ENCODE measurements at regions not wholly inside any gene's neighbourhood (a gene's known extent, or its start where the extent isn't known, plus 50 kb on each side); places are given as distances from the start of the nearest gene placed in this dataset.

- TF ChIP-seq, protein P1, sequence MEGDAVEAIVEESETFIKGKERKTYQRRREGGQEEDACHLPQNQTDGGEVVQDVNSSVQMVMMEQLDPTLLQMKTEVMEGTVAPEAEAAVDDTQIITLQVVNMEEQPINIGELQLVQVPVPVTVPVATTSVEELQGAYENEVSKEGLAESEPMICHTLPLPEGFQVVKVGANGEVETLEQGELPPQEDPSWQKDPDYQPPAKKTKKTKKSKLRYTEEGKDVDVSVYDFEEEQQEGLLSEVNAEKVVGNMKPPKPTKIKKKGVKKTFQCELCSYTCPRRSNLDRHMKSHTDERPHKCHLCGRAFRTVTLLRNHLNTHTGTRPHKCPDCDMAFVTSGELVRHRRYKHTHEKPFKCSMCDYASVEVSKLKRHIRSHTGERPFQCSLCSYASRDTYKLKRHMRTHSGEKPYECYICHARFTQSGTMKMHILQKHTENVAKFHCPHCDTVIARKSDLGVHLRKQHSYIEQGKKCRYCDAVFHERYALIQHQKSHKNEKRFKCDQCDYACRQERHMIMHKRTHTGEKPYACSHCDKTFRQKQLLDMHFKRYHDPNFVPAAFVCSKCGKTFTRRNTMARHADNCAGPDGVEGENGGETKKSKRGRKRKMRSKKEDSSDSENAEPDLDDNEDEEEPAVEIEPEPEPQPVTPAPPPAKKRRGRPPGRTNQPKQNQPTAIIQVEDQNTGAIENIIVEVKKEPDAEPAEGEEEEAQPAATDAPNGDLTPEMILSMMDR (optimal IDR thresholded peaks at IDR 0.05 in 1 of 3, IDR thresholded peaks at IDR 0.05 in 1 of 3, conservative IDR thresholded peaks at IDR 0.05 in 1 of 3; ENCODE audit: extremely low read depth in 1 of 3, insufficient read depth in 2 of 3, low read length in 3 of 3), result no peak
- no peak for TF ChIP-seq EZH2 (IDR thresholded peaks at IDR 0.05; ENCODE audit: low read length)
- Histone ChIP-seq H3K9ac (ENCODE audit: control insufficient read depth, extremely low read depth, insufficient read depth, low read length) (no peak overlapping the region), H3K9me3 (ENCODE audit: control insufficient read depth, low read depth, low read length) (no peaks in the 10 kb centered on the region), H3K4me3 (ENCODE audit: control insufficient read depth in 2 of 3, extremely low read depth in 1 of 3, insufficient read depth in 2 of 3, low read depth in 1 of 3, low read length in 3 of 3) (no peak overlapping the region), H3K36me3 (ENCODE audit: control insufficient read depth in 2 of 2, extremely low read depth in 1 of 2, insufficient read depth in 2 of 2, low read length in 2 of 2) (no peaks in the 10 kb centered on the region), H2AFZ (ENCODE audit: control insufficient read depth, low read length) (no peak overlapping the region), H3K79me2 (ENCODE audit: control insufficient read depth, insufficient read depth, low read length) (no peaks in the 10 kb centered on the region), H3K9me1 (ENCODE audit: control insufficient read depth, extremely low read depth, insufficient read depth, low read length) (no peaks in the 10 kb centered on the region), H3K4me2 (ENCODE audit: control insufficient read depth, extremely low read depth, insufficient read depth, low read depth, low read length) (no peak overlapping the region), H3K27ac (ENCODE audit: control insufficient read depth, insufficient read depth, low read length) (no peak overlapping the region), H4K20me1 (ENCODE audit: control insufficient read depth, extremely low read depth, insufficient read depth, low read length) (no peaks in the 10 kb centered on the region), H3K4me1 (ENCODE audit: control insufficient read depth, extremely low read depth, insufficient read depth, low read length) (no peaks in the 10 kb centered on the region), H3K27me3 (ENCODE audit: control insufficient read depth, extremely low read depth, insufficient read depth, low read length) (no peaks in the 10 kb centered on the region)
- dilution Hi-C loops (cut with MboI; ENCODE audit: extremely low pct_ligation_motif_present, low sequenced_read_pairs), result no loop called here
- no peak for FAIRE-seq
- DNase-seq (ENCODE audit: low read depth, low spot score), result no peak
These were observed 175.6 kb downstream of the MACROH2A1 start for GRCh38 chr5:135223404-135223803.

- H3K4me2 ChIP-seq (ENCODE audit: control insufficient read depth, extremely low read depth, insufficient read depth, low read depth, low read length), result no peak overlapping the region
- no peak overlapping the region for H3K9ac ChIP-seq (ENCODE audit: control insufficient read depth, extremely low read depth, insufficient read depth, low read length)
- H3K9me3 ChIP-seq (ENCODE audit: control insufficient read depth, low read depth, low read length), result no peaks in the 10 kb centered on the region
- no peak overlapping the region for H3K4me3 ChIP-seq (ENCODE audit: control insufficient read depth in 2 of 3, extremely low read depth in 1 of 3, insufficient read depth in 2 of 3, low read depth in 1 of 3, low read length in 3 of 3)
- H3K36me3 ChIP-seq (ENCODE audit: control insufficient read depth in 2 of 2, extremely low read depth in 1 of 2, insufficient read depth in 2 of 2, low read length in 2 of 2), result no peaks in the 10 kb centered on the region
- no peak for FAIRE-seq
- no peak for DNase-seq (ENCODE audit: low read depth, low spot score)
- H3K4me1 ChIP-seq (ENCODE audit: control insufficient read depth, extremely low read depth, insufficient read depth, low read length), result no peaks in the 10 kb centered on the region
- no peaks in the 10 kb centered on the region for H3K79me2 ChIP-seq (ENCODE audit: control insufficient read depth, insufficient read depth, low read length)
- no peak overlapping the region for H3K27ac ChIP-seq (ENCODE audit: control insufficient read depth, insufficient read depth, low read length)
- TF ChIP-seq EZH2 (IDR thresholded peaks at IDR 0.05; ENCODE audit: low read length), result no peak
- TF ChIP-seq, protein P1 (optimal IDR thresholded peaks at IDR 0.05 in 1 of 3, IDR thresholded peaks at IDR 0.05 in 1 of 3, conservative IDR thresholded peaks at IDR 0.05 in 1 of 3; ENCODE audit: extremely low read depth in 1 of 3, insufficient read depth in 2 of 3, low read length in 3 of 3), result no peak
- no peak overlapping the region for H2AFZ ChIP-seq (ENCODE audit: control insufficient read depth, low read length)
- H4K20me1 ChIP-seq (ENCODE audit: control insufficient read depth, extremely low read depth, insufficient read depth, low read length), result no peaks in the 10 kb centered on the region
- no peaks in the 10 kb centered on the region for H3K9me1 ChIP-seq (ENCODE audit: control insufficient read depth, extremely low read depth, insufficient read depth, low read length)
- H3K27me3 ChIP-seq (ENCODE audit: control insufficient read depth, extremely low read depth, insufficient read depth, low read length), result peaks cover 1% of the 10 kb centered on the region
- dilution Hi-C loops (cut with MboI; ENCODE audit: extremely low pct_ligation_motif_present, low sequenced_read_pairs), result no loop called here
These were observed 176.3 kb downstream of the MACROH2A1 start for GRCh38 chr5:135222771-135223170.
